K562 (cell line): ENCODE measurements at regions not wholly inside any gene's neighbourhood (a gene's known extent, or its start where the extent isn't known, plus 50 kb on each side); places are given as distances from the start of the nearest gene placed in this dataset.
A peak's percentile ranks its signal among the peaks of the same experiment; 100 is the strongest.

Source experiments
- ATAC-seq: fragments of 200-7000 bp; cut with Tn5 transposase; 3 replicates; pipeline ENCODE4 v1.9.1; 2020; ENCODE audit warnings: moderate library complexity
- BruUV-seq: library from RNA; stranded (reverse); fragments of 400-500 nt; replicated peaks from 2 replicates; lab custom pipeline; 2021; lab: Mats Ljungman, UMichigan
- CTCF ChIA-PET: fragments of 300-600 bp; formaldehyde crosslinking; extraction: SDS; loops from one replicate; lab custom pipeline; 2021; ENCODE audit warnings: low intra/inter-chr PET ratio; lab: Yijun Ruan, JAX
- POLR2A ChIA-PET: fragments of 300-600, 350-650 bp; sonication (Branson Sonifier 250); formaldehyde crosslinking; extraction: SDS; loops from one replicate; lab custom pipeline; 2021; ENCODE audit warnings: antibody characterized with exemption, inconsistent platforms; lab: Yijun Ruan, JAX
- DNase-seq, 4 experiments: peaks; one replicate each; pipeline versions ENCODE4 v3.0.0 to v3.0.0-alpha.2; 2011 to 2018; ENCODE audit warnings: low spot score in 3 of 4, mixed read lengths in 3 of 4; ENCODE audit errors: extremely low read depth in 1 of 4
- FAIRE-seq: peaks from 2 replicates; lab custom pipeline; 2011; peaks lifted over from hg19 to GRCh38; lab: Jason Lieb, UNC
- H2AFZ ChIP-seq: 2 replicates; pipeline ENCODE4 v1.6.0; 2011; ENCODE audit warnings: low read depth, low read length, control low read depth, inconsistent platforms
- H3K27ac ChIP-seq: fragments of 200-600 bp; 3 replicates; pipeline ENCODE4 v1.8.0; 2011; ENCODE audit warnings: low read depth, mild to moderate bottlenecking, control low read depth, inconsistent platforms, low read length, moderate library complexity, mixed read lengths; ENCODE audit errors: extremely low read depth
- H3K27me3 ChIP-seq, 2 experiments: fragments of 300-600 bp in 1 of 2; 2 replicates in 1 of 2; 3 replicates in 1 of 2; pipeline versions ENCODE4 v1.6.0 to v1.8.0; 2011; ENCODE audit warnings: inconsistent platforms in 2 of 2, low read length in 2 of 2, mild to moderate bottlenecking in 1 of 2, mixed read lengths in 1 of 2, moderate library complexity in 1 of 2; ENCODE audit not compliant: control insufficient read depth in 2 of 2, insufficient read depth in 2 of 2
- H3K36me3 ChIP-seq: fragments of 300-600 bp; 3 replicates; pipeline ENCODE4 v1.8.0; 2011; ENCODE audit warnings: mild to moderate bottlenecking, low read length, inconsistent platforms; ENCODE audit not compliant: control insufficient read depth, insufficient read depth
- H3K4me1 ChIP-seq, 2 experiments: fragments of 200-600 bp in 1 of 2; replicated peaks in 1 of 2; 2 replicates in 1 of 2; 3 replicates in 1 of 2; pipeline versions ENCODE4 v1.5.1 to v1.8.0; 2011; ENCODE audit warnings: inconsistent platforms in 2 of 2, low read length in 2 of 2, mild to moderate bottlenecking in 1 of 2, mixed read lengths in 1 of 2, moderate library complexity in 1 of 2; ENCODE audit not compliant: control insufficient read depth in 2 of 2, insufficient read depth in 2 of 2
- H3K4me2 ChIP-seq: 2 replicates; pipeline ENCODE4 v1.6.1; 2011; ENCODE audit warnings: low read length, control low read depth, inconsistent platforms, mixed read lengths; ENCODE audit not compliant: insufficient read depth
- H3K4me3 ChIP-seq: fragments of 200-600 bp; sonication (generic), shearing (Covaris generic); 2 replicates; pipeline ENCODE4 v1.5.1; 2016; ENCODE audit warnings: control low read depth, inconsistent platforms
- H3K79me2 ChIP-seq: fragments of 200-600 bp; 3 replicates; pipeline ENCODE4 v1.8.0; 2011; ENCODE audit warnings: low read length, inconsistent platforms; ENCODE audit not compliant: control insufficient read depth, insufficient read depth
- H3K9ac ChIP-seq, 2 experiments: 2 replicates each; pipeline versions ENCODE4 v1.6.0 to v1.6.1; 2011; ENCODE audit warnings: low read depth in 2 of 2, low read length in 2 of 2, control low read depth in 1 of 2, inconsistent platforms in 1 of 2, mild to moderate bottlenecking in 1 of 2, mixed read lengths in 1 of 2; ENCODE audit not compliant: insufficient read depth in 1 of 2
- H3K9me1 ChIP-seq: one replicate; pipeline ENCODE4 v1.6.0; 2011; ENCODE audit warnings: inconsistent platforms, mild to moderate bottlenecking, low read length, moderate library complexity; ENCODE audit not compliant: control insufficient read depth, insufficient read depth
- H3K9me3 ChIP-seq: replicated peaks from 2 replicates; pipeline ENCODE4 v1.5.1; 2011; ENCODE audit warnings: low read depth, low read length, inconsistent platforms; ENCODE audit not compliant: control insufficient read depth, insufficient read depth
- H4K20me1 ChIP-seq: replicated peaks from 2 replicates; pipeline ENCODE4 v1.6.1; 2011; ENCODE audit warnings: low read length, inconsistent platforms, mixed read lengths; ENCODE audit not compliant: control insufficient read depth, insufficient read depth
- CEBPB ChIP-seq: fragments of 450-650 bp; IDR thresholded peaks from 2 replicates; pipeline ENCODE4 v1.6.1; 2016; ENCODE audit warnings: missing genetic modification characterization, missing compliant biosample characterization
- CEBPG ChIP-seq, 3 experiments: fragments of 200-800 bp in 1 of 3; sonication (Bioruptor generic) in 1 of 3; sonication (generic) in 1 of 3; formaldehyde crosslinking in 1 of 3; IDR thresholded peaks in 2 of 3; conservative IDR thresholded peaks in 1 of 3; 2 replicates each; pipeline versions ENCODE4 v1.6.1 to v1.8.0; 2016 to 2022; ENCODE audit warnings: missing compliant biosample characterization in 2 of 3, missing genetic modification characterization in 2 of 3, mild to moderate bottlenecking in 1 of 3, missing genetic modification reagents in 1 of 3
- CHD1 ChIP-seq: fragments of 200-600 bp; sonication (generic); IDR thresholded peaks from one replicate; pipeline ENCODE4 v1.6.1; 2012; ENCODE audit warnings: mild to moderate bottlenecking, moderate library complexity, low read length, inconsistent platforms
- GTF2E2 ChIP-seq: fragments of 200-800 bp; sonication (Bioruptor generic); IDR thresholded peaks from 2 replicates; pipeline ENCODE4 v1.6.1; 2016; ENCODE audit warnings: missing genetic modification characterization, missing compliant biosample characterization
- MAFG ChIP-seq: fragments of 450-650 bp; conservative IDR thresholded peaks from 2 replicates; pipeline ENCODE4 v1.6.1; 2016; ENCODE audit warnings: missing genetic modification characterization, missing compliant biosample characterization
- ZNF316 ChIP-seq: fragments of 450-650 bp; IDR thresholded peaks from 2 replicates; pipeline ENCODE4 v1.6.1; 2016
- ZNF408 ChIP-seq: fragments of 250-450 bp; sonication (Bioruptor Pico); IDR thresholded peaks from 2 replicates; pipeline ENCODE4 v1.4.0; 2020; ENCODE audit warnings: low read depth, mild to moderate bottlenecking, moderate library complexity
- ZNF445 ChIP-seq: fragments of 250-450 bp; sonication (Bioruptor Pico); IDR thresholded peaks from 2 replicates; pipeline ENCODE4 v1.4.0; 2020; ENCODE audit warnings: low read depth, mild to moderate bottlenecking, moderate library complexity
- ZNF586 ChIP-seq: fragments of 450-650 bp; formaldehyde crosslinking; conservative IDR thresholded peaks from 2 replicates; pipeline ENCODE4 v1.4.0; 2020; ENCODE audit warnings: mild to moderate bottlenecking, moderate library complexity
- WGBS: fragments of 100-300 bp; shearing (Covaris generic); methylation state at CpG from one replicate; pipeline ENCODE4 v1.1.6; 2016; ENCODE audit warnings: low coverage, mixed read lengths; ENCODE audit not compliant: insufficient coverage; ENCODE audit errors: missing lambda C conversion rate; 5-methylcytosine and 5-hydroxymethylcytosine counted together
- in situ Hi-C: fragments of 300-500 bp; cut with MboI; formaldehyde crosslinking; loops from 4 replicates; pipeline ENCODE4 v1.15.0; 2018; ENCODE audit warnings: inconsistent platforms, mixed read lengths
- intact Hi-C: fragments of 100-400 bp; cut with micrococcal nuclease; formaldehyde crosslinking; loops from 2 replicates; pipeline ENCODE4 v1.14.2; 2022
- TF ChIP-seq, protein P1 (sequence below): fragments of 450-650 bp; IDR thresholded peaks from 2 replicates; pipeline ENCODE4 v1.6.1; 2016; ENCODE audit warnings: mild to moderate bottlenecking, moderate library complexity

- H3K27me3 ChIP-seq: no peaks in the 10 kb centered on the region
- no peak overlapping the region for H3K4me2 ChIP-seq
- H2AFZ ChIP-seq: no peak overlapping the region
- no peaks in the 10 kb centered on the region for H3K79me2 ChIP-seq
- DNase-seq (no peak), ATAC-seq (no peak), FAIRE-seq (no peak)
- WGBS: 0% methylated on average over 1 of the region's 1 CpG
- H3K27ac ChIP-seq: no peak overlapping the region
- no peak overlapping the region for H3K4me3 ChIP-seq
- intact Hi-C loops (no loop called here), in situ Hi-C loops (no loop called here)
- no peaks in the 10 kb centered on the region for H3K9me1 ChIP-seq
- no TSS peak for BruUV-seq
- no peaks in the 10 kb centered on the region for H3K36me3 ChIP-seq
- no peaks in the 10 kb centered on the region for H3K4me1 ChIP-seq
- no peaks in the 10 kb centered on the region for H4K20me1 ChIP-seq
- POLR2A ChIA-PET: interaction anchor here (0.6 kb wide), 1 partner anchor 308 kb away, joined by 3 read pairs; no protein-coding TSS in a partner anchor
- CTCF ChIA-PET: no interaction called here
- no peaks in the 10 kb centered on the region for H3K9me3 ChIP-seq
- no peak overlapping the region for H3K9ac ChIP-seq
- TF ChIP-seq, protein P1, sequence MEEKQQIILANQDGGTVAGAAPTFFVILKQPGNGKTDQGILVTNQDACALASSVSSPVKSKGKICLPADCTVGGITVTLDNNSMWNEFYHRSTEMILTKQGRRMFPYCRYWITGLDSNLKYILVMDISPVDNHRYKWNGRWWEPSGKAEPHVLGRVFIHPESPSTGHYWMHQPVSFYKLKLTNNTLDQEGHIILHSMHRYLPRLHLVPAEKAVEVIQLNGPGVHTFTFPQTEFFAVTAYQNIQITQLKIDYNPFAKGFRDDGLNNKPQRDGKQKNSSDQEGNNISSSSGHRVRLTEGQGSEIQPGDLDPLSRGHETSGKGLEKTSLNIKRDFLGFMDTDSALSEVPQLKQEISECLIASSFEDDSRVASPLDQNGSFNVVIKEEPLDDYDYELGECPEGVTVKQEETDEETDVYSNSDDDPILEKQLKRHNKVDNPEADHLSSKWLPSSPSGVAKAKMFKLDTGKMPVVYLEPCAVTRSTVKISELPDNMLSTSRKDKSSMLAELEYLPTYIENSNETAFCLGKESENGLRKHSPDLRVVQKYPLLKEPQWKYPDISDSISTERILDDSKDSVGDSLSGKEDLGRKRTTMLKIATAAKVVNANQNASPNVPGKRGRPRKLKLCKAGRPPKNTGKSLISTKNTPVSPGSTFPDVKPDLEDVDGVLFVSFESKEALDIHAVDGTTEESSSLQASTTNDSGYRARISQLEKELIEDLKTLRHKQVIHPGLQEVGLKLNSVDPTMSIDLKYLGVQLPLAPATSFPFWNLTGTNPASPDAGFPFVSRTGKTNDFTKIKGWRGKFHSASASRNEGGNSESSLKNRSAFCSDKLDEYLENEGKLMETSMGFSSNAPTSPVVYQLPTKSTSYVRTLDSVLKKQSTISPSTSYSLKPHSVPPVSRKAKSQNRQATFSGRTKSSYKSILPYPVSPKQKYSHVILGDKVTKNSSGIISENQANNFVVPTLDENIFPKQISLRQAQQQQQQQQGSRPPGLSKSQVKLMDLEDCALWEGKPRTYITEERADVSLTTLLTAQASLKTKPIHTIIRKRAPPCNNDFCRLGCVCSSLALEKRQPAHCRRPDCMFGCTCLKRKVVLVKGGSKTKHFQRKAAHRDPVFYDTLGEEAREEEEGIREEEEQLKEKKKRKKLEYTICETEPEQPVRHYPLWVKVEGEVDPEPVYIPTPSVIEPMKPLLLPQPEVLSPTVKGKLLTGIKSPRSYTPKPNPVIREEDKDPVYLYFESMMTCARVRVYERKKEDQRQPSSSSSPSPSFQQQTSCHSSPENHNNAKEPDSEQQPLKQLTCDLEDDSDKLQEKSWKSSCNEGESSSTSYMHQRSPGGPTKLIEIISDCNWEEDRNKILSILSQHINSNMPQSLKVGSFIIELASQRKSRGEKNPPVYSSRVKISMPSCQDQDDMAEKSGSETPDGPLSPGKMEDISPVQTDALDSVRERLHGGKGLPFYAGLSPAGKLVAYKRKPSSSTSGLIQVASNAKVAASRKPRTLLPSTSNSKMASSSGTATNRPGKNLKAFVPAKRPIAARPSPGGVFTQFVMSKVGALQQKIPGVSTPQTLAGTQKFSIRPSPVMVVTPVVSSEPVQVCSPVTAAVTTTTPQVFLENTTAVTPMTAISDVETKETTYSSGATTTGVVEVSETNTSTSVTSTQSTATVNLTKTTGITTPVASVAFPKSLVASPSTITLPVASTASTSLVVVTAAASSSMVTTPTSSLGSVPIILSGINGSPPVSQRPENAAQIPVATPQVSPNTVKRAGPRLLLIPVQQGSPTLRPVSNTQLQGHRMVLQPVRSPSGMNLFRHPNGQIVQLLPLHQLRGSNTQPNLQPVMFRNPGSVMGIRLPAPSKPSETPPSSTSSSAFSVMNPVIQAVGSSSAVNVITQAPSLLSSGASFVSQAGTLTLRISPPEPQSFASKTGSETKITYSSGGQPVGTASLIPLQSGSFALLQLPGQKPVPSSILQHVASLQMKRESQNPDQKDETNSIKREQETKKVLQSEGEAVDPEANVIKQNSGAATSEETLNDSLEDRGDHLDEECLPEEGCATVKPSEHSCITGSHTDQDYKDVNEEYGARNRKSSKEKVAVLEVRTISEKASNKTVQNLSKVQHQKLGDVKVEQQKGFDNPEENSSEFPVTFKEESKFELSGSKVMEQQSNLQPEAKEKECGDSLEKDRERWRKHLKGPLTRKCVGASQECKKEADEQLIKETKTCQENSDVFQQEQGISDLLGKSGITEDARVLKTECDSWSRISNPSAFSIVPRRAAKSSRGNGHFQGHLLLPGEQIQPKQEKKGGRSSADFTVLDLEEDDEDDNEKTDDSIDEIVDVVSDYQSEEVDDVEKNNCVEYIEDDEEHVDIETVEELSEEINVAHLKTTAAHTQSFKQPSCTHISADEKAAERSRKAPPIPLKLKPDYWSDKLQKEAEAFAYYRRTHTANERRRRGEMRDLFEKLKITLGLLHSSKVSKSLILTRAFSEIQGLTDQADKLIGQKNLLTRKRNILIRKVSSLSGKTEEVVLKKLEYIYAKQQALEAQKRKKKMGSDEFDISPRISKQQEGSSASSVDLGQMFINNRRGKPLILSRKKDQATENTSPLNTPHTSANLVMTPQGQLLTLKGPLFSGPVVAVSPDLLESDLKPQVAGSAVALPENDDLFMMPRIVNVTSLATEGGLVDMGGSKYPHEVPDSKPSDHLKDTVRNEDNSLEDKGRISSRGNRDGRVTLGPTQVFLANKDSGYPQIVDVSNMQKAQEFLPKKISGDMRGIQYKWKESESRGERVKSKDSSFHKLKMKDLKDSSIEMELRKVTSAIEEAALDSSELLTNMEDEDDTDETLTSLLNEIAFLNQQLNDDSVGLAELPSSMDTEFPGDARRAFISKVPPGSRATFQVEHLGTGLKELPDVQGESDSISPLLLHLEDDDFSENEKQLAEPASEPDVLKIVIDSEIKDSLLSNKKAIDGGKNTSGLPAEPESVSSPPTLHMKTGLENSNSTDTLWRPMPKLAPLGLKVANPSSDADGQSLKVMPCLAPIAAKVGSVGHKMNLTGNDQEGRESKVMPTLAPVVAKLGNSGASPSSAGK: no peak
- TF ChIP-seq CHD1 (no peak), ZNF586 (CRISPR knock-in tag) (no peak), GTF2E2 (tag) (no peak), ZNF445 (CRISPR knock-in tag) (no peak), MAFG (tag) (peak; percentile 57), CEBPB (tag) (0 out of 2 replicates have a peak, but pooled peaks have one; percentile 10), ZNF316 (peak; percentile 59), ZNF408 (CRISPR knock-in tag) (no peak), CEBPG (CRISPR knock-in tag; IDR thresholded peaks at IDR 0.05) (no peak), CEBPG (tag; conservative IDR thresholded peaks at IDR 0.05 in 1 of 2, IDR thresholded peaks at IDR 0.05 in 1 of 2) (peak in 1 of 2 experiments; percentile 40; a peak in 1 of 4 replicates)
Observed at GRCh38 chr1:221429264-221429663, 312.6 kb downstream of the DUSP10 start.
